RWPE2 (cell line): ENCODE measurements at regions not wholly inside any gene's neighbourhood (a gene's known extent, or its start where the extent isn't known, plus 50 kb on each side); places are given as distances from the start of the nearest gene placed in this dataset.

Source experiments
- ATAC-seq: fragments of 200-7000 bp; cut with Tn5 transposase; 3 replicates; pipeline ENCODE4 v1.9.1; 2021; ENCODE audit warnings: low read depth
- DNase-seq: peaks from one replicate; pipeline ENCODE4 v3.0.0-alpha.2; 2020; ENCODE audit warnings: low spot score
- H3K27ac ChIP-seq: fragments of 450-650 bp; 2 replicates; pipeline ENCODE4 v1.5.1; 2017; ENCODE audit warnings: mild to moderate bottlenecking; ENCODE audit not compliant: poor library complexity, severe bottlenecking
- H3K27me3 ChIP-seq: fragments of 250-450 bp; sonication (Bioruptor Pico); 2 replicates; pipeline ENCODE4 v1.5.1; 2021; ENCODE audit warnings: mild to moderate bottlenecking, moderate library complexity; ENCODE audit not compliant: insufficient read depth, poor library complexity, severe bottlenecking
- H3K36me3 ChIP-seq: fragments of 250-450 bp; sonication (Bioruptor Pico); 2 replicates; pipeline ENCODE4 v1.5.1; 2020; ENCODE audit warnings: low read depth, mild to moderate bottlenecking, moderate library complexity
- H3K4me1 ChIP-seq: fragments of 250-450 bp; sonication (Bioruptor Pico); 2 replicates; pipeline ENCODE4 v1.5.1; 2021; ENCODE audit warnings: mild to moderate bottlenecking, moderate library complexity; ENCODE audit not compliant: insufficient read depth, poor library complexity, severe bottlenecking
- H3K4me3 ChIP-seq: fragments of 250-450 bp; sonication (Bioruptor Pico); 2 replicates; pipeline ENCODE4 v1.5.1; 2021; ENCODE audit warnings: mild to moderate bottlenecking, moderate library complexity; ENCODE audit not compliant: severe bottlenecking
- H3K9me3 ChIP-seq: fragments of 250-450 bp; sonication (Bioruptor Pico); 2 replicates; pipeline ENCODE4 v1.5.1; 2021; ENCODE audit warnings: mild to moderate bottlenecking, moderate library complexity; ENCODE audit not compliant: severe bottlenecking
- TF ChIP-seq, protein P1 (sequence below): fragments of 450-650 bp; IDR thresholded peaks from one replicate; pipeline ENCODE4 v1.5.1; 2017; ENCODE audit warnings: mild to moderate bottlenecking, moderate library complexity; ENCODE audit not compliant: poor library complexity, severe bottlenecking

DNA sequence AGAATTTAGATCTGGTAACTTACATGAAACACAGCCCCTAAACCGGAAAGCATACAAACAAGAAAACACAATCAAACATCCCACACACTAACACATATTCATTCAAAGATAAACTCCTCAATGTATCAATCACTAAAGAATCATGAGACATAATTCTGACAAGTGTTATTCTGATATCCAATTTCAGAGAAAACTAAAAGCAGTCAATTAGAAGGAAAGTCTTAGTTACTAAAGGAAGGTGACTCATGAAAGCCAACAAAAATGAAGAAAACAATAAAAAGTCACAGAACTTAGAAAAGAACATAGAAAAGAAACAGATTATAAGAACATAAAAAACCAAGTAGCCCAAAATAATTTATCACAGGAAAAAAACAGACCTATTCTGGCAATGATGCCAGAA is 57.2 kb downstream of the ZZZ3 start:
- Histone ChIP-seq H3K36me3 (peaks cover 59% of the 10 kb centered on the region), H3K9me3 (no peaks in the 10 kb centered on the region), H3K27me3 (no peaks in the 10 kb centered on the region), H3K4me3 (no peak overlapping the region), H3K27ac (no peak overlapping the region), H3K4me1 (no peaks in the 10 kb centered on the region)
- ATAC-seq = no peak
- TF ChIP-seq, protein P1, sequence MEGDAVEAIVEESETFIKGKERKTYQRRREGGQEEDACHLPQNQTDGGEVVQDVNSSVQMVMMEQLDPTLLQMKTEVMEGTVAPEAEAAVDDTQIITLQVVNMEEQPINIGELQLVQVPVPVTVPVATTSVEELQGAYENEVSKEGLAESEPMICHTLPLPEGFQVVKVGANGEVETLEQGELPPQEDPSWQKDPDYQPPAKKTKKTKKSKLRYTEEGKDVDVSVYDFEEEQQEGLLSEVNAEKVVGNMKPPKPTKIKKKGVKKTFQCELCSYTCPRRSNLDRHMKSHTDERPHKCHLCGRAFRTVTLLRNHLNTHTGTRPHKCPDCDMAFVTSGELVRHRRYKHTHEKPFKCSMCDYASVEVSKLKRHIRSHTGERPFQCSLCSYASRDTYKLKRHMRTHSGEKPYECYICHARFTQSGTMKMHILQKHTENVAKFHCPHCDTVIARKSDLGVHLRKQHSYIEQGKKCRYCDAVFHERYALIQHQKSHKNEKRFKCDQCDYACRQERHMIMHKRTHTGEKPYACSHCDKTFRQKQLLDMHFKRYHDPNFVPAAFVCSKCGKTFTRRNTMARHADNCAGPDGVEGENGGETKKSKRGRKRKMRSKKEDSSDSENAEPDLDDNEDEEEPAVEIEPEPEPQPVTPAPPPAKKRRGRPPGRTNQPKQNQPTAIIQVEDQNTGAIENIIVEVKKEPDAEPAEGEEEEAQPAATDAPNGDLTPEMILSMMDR = no peak
- DNase-seq = no peak

DNA sequence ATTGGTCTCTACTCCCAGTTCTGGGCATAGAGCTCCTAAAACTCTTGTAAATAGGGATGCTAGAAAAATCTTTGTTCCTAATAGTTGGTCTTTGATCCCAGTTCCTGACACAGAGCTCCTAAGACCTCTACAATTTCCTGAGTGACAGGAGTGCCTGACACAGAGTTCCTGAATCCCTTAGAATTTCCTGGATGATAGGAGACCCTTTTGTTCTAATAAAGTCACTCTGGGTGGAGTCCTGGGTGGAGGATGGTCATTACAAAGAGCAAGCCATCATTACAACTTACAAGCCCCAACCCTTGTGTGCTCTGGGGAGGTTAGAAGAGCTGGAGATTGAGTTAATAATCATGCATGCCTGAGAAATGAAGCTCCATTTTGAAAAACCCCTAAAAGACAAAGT is 58.4 kb downstream of the ZZZ3 start:
- DNase-seq (no peak), ATAC-seq (no peak)
- no peak overlapping the region for H3K4me3 ChIP-seq
- H3K27ac ChIP-seq = no peak overlapping the region
- peaks cover 61% of the 10 kb centered on the region for H3K36me3 ChIP-seq
- H3K27me3 ChIP-seq = no peaks in the 10 kb centered on the region
- TF ChIP-seq, protein P1 = no peak
- H3K9me3 ChIP-seq = no peaks in the 10 kb centered on the region
- no peaks in the 10 kb centered on the region for H3K4me1 ChIP-seq

DNA sequence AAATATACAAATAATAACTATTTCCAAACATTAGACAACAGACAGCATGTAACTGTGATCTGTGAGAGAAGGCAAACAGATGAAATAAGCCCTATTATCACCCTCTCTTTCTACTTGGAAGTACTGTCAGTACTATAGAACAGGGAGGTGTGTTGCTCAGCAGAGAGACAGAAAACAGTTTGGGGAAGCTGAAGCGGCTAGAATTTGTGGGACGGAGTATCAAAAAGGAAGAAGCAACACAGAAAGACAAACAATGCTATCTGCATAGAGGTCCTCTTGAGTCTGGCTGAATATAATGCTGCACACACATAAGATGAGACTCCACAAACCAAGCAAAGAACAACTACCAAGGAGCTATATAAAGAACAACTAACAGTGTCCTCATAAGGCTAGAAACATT is 59.4 kb downstream of the ZZZ3 start:
- Histone ChIP-seq H3K4me1 (no peaks in the 10 kb centered on the region), H3K9me3 (no peaks in the 10 kb centered on the region), H3K36me3 (peaks cover 67% of the 10 kb centered on the region), H3K4me3 (no peak overlapping the region), H3K27ac (no peak overlapping the region), H3K27me3 (no peaks in the 10 kb centered on the region)
- TF ChIP-seq, protein P1 = no peak
- DNase-seq = no peak
- no peak for ATAC-seq

DNA sequence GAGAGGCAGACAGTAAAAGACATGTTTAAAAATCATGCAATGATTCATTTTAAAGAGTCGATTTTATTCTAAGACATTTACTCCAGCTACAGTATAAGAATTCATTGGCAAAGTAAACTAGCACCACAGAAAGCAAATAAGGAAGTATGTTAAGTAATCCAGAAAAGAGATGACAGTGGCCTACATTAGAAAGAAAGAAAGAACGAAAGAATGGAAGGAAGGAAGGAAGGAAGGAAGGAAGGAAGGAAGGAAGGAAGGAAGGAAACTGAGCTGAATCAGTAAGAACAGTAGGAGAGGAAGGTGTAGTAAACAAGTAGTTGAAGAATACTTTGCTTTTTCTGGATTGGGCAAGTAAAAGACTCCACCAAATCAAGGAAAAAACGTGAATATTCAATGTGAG is 62.2 kb downstream of the ZZZ3 start:
- Histone ChIP-seq H3K4me1 (no peaks in the 10 kb centered on the region), H3K27ac (no peak overlapping the region), H3K4me3 (no peak overlapping the region), H3K9me3 (no peaks in the 10 kb centered on the region), H3K36me3 (peaks cover 60% of the 10 kb centered on the region), H3K27me3 (no peaks in the 10 kb centered on the region)
- DNase-seq (no peak), ATAC-seq (no peak)
- TF ChIP-seq, protein P1 = no peak

DNA sequence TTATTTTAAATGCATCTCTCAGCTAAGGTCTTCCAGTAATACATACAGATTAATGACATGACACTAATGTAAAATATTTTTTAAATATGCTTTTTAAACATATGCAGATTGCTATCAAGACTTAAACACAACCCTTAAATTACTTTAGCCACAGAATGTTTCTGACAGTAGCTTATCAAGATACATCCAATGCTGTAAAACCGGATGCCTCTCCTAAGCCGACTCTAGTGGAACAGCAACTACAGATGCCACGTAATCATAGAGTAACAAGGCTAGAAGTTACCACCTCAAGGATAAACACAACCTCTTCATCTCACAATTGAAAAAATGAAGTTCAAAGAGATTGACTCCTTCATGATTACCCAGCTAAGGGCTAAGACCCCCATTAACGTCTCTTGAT is 68.4 kb downstream of the ZZZ3 start:
- Histone ChIP-seq H3K27ac (no peak overlapping the region), H3K4me1 (no peaks in the 10 kb centered on the region), H3K36me3 (peaks cover 48% of the 10 kb centered on the region), H3K27me3 (no peaks in the 10 kb centered on the region), H3K4me3 (no peak overlapping the region), H3K9me3 (peaks cover 17% of the 10 kb centered on the region)
- ATAC-seq (no peak), DNase-seq (no peak)
- TF ChIP-seq, protein P1 = no peak
